ENCODE measurements at regions not wholly inside any gene's neighbourhood (a gene's known extent, or its start where the extent isn't known, plus 50 kb on each side); places are given as distances from the start of the nearest gene placed in this dataset.

GRCh38 chr6:27136077-27136644 lies 111.3 kb upstream of the PRSS16 start (continued):
- TF ChIP-seq NANOG (IDR thresholded peaks at IDR 0.05; ENCODE audit: borderline replicate concordance), result no peak
- TF ChIP-seq, protein P1, sequence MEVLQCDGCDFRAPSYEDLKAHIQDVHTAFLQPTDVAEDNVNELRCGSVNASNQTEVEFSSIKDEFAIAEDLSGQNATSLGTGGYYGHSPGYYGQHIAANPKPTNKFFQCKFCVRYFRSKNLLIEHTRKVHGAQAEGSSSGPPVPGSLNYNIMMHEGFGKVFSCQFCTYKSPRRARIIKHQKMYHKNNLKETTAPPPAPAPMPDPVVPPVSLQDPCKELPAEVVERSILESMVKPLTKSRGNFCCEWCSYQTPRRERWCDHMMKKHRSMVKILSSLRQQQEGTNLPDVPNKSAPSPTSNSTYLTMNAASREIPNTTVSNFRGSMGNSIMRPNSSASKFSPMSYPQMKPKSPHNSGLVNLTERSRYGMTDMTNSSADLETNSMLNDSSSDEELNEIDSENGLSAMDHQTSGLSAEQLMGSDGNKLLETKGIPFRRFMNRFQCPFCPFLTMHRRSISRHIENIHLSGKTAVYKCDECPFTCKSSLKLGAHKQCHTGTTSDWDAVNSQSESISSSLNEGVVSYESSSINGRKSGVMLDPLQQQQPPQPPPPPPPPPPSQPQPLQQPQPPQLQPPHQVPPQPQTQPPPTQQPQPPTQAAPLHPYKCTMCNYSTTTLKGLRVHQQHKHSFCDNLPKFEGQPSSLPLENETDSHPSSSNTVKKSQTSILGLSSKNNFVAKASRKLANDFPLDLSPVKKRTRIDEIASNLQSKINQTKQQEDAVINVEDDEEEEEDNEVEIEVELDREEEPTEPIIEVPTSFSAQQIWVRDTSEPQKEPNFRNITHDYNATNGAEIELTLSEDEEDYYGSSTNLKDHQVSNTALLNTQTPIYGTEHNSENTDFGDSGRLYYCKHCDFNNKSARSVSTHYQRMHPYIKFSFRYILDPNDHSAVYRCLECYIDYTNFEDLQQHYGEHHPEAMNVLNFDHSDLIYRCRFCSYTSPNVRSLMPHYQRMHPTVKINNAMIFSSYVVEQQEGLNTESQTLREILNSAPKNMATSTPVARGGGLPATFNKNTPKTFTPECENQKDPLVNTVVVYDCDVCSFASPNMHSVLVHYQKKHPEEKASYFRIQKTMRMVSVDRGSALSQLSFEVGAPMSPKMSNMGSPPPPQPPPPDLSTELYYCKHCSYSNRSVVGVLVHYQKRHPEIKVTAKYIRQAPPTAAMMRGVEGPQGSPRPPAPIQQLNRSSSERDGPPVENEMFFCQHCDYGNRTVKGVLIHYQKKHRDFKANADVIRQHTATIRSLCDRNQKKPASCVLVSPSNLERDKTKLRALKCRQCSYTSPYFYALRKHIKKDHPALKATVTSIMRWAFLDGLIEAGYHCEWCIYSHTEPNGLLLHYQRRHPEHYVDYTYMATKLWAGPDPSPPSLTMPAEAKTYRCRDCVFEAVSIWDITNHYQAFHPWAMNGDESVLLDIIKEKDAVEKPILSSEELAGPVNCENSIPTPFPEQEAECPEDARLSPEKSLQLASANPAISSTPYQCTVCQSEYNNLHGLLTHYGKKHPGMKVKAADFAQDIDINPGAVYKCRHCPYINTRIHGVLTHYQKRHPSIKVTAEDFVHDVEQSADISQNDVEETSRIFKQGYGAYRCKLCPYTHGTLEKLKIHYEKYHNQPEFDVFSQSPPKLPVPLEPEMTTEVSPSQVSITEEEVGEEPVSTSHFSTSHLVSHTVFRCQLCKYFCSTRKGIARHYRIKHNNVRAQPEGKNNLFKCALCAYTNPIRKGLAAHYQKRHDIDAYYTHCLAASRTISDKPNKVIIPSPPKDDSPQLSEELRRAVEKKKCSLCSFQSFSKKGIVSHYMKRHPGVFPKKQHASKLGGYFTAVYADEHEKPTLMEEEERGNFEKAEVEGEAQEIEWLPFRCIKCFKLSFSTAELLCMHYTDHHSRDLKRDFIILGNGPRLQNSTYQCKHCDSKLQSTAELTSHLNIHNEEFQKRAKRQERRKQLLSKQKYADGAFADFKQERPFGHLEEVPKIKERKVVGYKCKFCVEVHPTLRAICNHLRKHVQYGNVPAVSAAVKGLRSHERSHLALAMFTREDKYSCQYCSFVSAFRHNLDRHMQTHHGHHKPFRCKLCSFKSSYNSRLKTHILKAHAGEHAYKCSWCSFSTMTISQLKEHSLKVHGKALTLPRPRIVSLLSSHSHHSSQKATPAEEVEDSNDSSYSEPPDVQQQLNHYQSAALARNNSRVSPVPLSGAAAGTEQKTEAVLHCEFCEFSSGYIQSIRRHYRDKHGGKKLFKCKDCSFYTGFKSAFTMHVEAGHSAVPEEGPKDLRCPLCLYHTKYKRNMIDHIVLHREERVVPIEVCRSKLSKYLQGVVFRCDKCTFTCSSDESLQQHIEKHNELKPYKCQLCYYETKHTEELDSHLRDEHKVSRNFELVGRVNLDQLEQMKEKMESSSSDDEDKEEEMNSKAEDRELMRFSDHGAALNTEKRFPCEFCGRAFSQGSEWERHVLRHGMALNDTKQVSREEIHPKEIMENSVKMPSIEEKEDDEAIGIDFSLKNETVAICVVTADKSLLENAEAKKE (CRISPR knock-in tag; IDR thresholded peaks at IDR 0.05), result no peak

DNA sequence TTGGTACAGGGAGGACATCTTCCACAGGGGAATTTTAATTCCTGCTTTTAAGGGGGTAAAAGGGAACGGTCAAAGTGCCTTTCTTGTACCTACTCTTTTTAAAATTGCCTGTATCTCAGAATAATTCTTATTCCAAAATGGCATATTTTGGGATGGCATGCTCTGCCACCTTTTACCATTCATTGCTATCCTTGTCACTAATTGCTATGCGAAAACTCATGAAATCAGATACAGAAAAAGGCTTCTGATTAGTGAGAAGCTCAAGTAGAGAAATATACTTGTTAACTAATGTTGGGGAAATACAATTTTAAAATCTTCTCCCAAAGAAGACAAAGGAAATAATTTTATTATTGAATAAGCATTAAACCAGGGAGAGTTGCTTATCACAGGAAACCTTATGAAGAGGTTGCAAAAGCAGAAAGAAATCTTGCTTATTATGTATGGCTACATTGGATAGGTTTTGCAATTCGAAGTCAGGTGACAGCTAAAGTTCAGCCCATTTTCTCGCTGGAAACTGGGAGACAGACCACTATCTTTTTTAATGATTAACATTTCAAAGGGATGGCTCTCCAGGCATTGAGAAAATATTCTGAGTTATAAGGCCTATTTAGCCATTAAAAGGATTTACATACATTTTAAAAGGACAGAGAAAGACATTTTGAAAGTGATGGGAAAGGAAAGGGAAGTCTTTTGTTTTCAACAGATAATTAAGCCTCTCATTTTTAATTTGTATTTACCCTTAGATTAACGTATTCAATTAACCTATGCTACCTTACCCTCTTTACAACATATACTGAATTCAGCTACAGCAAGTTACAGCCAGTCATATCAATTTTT lies 110.3 kb upstream of the PRSS16 start:
- peaks cover 49% of the 10 kb centered on the region for H3K4me1 Mint-ChIP-seq
- Histone ChIP-seq H4K20me1 (replicated peaks; ENCODE audit: insufficient read depth) (no peaks in the 10 kb centered on the region), H3K36me3 (ENCODE audit: insufficient read depth) (no peaks in the 10 kb centered on the region), H3K4me3 (peak overlapping the region; percentile 85; the same call in 1 of the 2 replicates), H2AFZ (no peak overlapping the region), H3K27ac (ENCODE audit: low read depth) (peak overlapping the region; percentile 87), H3K79me2 (replicated peaks; ENCODE audit: insufficient read depth) (peaks cover 29% of the 10 kb centered on the region), H3F3A (replicated peaks; ENCODE audit: low read depth) (no peaks in the 10 kb centered on the region), H3K27me3 (ENCODE audit: insufficient read depth) (no peaks in the 10 kb centered on the region), H3K4me2 (peak overlapping the region; percentile 65), H3K9me2 (ENCODE audit: insufficient read depth) (no peaks in the 10 kb centered on the region), H3K4me1 (ENCODE audit: insufficient read depth) (peaks cover 29% of the 10 kb centered on the region)
- H3K27me3 Mint-ChIP-seq (ENCODE audit: insufficient read depth, low read depth, poor library complexity), result peaks cover 18% of the 10 kb centered on the region
- H3K36me3 Mint-ChIP-seq (ENCODE audit: low read depth), result peaks cover 26% of the 10 kb centered on the region; the same call in 2 of the 3 replicates
- peak overlapping the region; percentile 90 for H3K27ac Mint-ChIP-seq
- ATAC-seq (no peak), DNase-seq (ENCODE audit: low spot score) (no peak)
- peak overlapping the region; percentile 54 for H3K4me3 Mint-ChIP-seq
- peaks cover 2% of the 10 kb centered on the region; the same call in 2 of the 3 replicates for H3K9me3 Mint-ChIP-seq
- TF ChIP-seq, protein P2, sequence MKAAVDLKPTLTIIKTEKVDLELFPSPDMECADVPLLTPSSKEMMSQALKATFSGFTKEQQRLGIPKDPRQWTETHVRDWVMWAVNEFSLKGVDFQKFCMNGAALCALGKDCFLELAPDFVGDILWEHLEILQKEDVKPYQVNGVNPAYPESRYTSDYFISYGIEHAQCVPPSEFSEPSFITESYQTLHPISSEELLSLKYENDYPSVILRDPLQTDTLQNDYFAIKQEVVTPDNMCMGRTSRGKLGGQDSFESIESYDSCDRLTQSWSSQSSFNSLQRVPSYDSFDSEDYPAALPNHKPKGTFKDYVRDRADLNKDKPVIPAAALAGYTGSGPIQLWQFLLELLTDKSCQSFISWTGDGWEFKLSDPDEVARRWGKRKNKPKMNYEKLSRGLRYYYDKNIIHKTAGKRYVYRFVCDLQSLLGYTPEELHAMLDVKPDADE (IDR thresholded peaks at IDR 0.05), result no peak
- no peak for TF ChIP-seq POLR2AphosphoS5 (IDR thresholded peaks at IDR 0.05; ENCODE audit: low read depth)
- no peak for TF ChIP-seq EZH2 (IDR thresholded peaks at IDR 0.05; ENCODE audit: low read depth, unreplicated experiment)
- no peak for TF ChIP-seq EZH2phosphoT487 (IDR thresholded peaks at IDR 0.05; ENCODE audit: unreplicated experiment)
- no peak for TF ChIP-seq STAT1 (IDR thresholded peaks at IDR 0.05; ENCODE audit: unreplicated experiment)
- no peak for TF ChIP-seq ZNF114 (CRISPR knock-in tag; IDR thresholded peaks at IDR 0.05)
